H1 (cell line): ENCODE measurements at regions not wholly inside any gene's neighbourhood (a gene's known extent, or its start where the extent isn't known, plus 50 kb on each side); places are given as distances from the start of the nearest gene placed in this dataset.

Source experiments
- CTCF ChIA-PET: fragments of 300-600 bp; sonication (Branson Sonifier 250); formaldehyde crosslinking; loops from one replicate; lab custom pipeline; 2021; ENCODE audit not compliant: partially characterized antibody; lab: Charles Lee
- POLR2A ChIA-PET: fragments of 300-600 bp; sonication (Branson Sonifier 250); formaldehyde crosslinking; loops from one replicate; lab custom pipeline; 2021; ENCODE audit warnings: inconsistent platforms; ENCODE audit not compliant: partially characterized antibody; lab: Charles Lee
- DNase-seq, 2 experiments: peaks; one replicate each; pipeline versions ENCODE4 v3.0.0 to v3.0.0-alpha.2; 2010 to 2022; ENCODE audit warnings: low spot score in 2 of 2, low read depth in 1 of 2, mixed read lengths in 1 of 2
- FAIRE-seq: peaks from 2 replicates; lab custom pipeline; 2011; peaks lifted over from hg19 to GRCh38; lab: Jason Lieb, UNC
- H2AFZ ChIP-seq: 2 replicates; pipeline ENCODE4 v1.8.1; 2012; ENCODE audit warnings: low read length, inconsistent platforms
- H2AK5ac ChIP-seq: 2 replicates; pipeline ENCODE4 v1.6.1; 2013; ENCODE audit warnings: low read depth, low read length
- H2BK120ac ChIP-seq: replicated peaks from 2 replicates; pipeline ENCODE3; 2013; ENCODE audit warnings: low read depth, low read length, inconsistent platforms
- H2BK12ac ChIP-seq: 2 replicates; pipeline ENCODE4 v1.6.1; 2013; ENCODE audit warnings: low read depth, low read length
- H2BK15ac ChIP-seq: 2 replicates; pipeline ENCODE4 v1.6.1; 2013; ENCODE audit warnings: low read length
- H2BK20ac ChIP-seq: 2 replicates; pipeline ENCODE4 v1.6.1; 2013; ENCODE audit warnings: low read length
- H2BK5ac ChIP-seq: 2 replicates; pipeline ENCODE4 v1.6.1; 2013; ENCODE audit warnings: low read depth, low read length
- H3K14ac ChIP-seq: 2 replicates; pipeline ENCODE4 v1.6.1; 2013; ENCODE audit warnings: inconsistent platforms; ENCODE audit not compliant: insufficient read length
- H3K18ac ChIP-seq: 2 replicates; pipeline ENCODE4 v1.6.1; 2013; ENCODE audit warnings: low read length; ENCODE audit errors: extremely low read depth
- H3K23ac ChIP-seq: 2 replicates; pipeline ENCODE4 v1.6.1; 2013; ENCODE audit warnings: inconsistent platforms; ENCODE audit not compliant: insufficient read length
- H3K23me2 ChIP-seq: 2 replicates; pipeline ENCODE4 v1.6.1; 2013; ENCODE audit warnings: low read depth, low read length
- H3K27ac ChIP-seq: 2 replicates; pipeline ENCODE4 v1.6.1; 2011; ENCODE audit warnings: low read depth, low read length, inconsistent platforms
- H3K27me3 ChIP-seq, 4 experiments: replicated peaks in 1 of 4; 1 replicate in 1 of 4; 2 replicates in 3 of 4; pipeline versions ENCODE4 v1.6.1 to v1.8.1; 2011 to 2013; ENCODE audit warnings: low read length in 3 of 4, mild to moderate bottlenecking in 3 of 4, inconsistent platforms in 2 of 4, mixed read lengths in 2 of 4, moderate library complexity in 1 of 4; ENCODE audit not compliant: control insufficient read depth in 3 of 4, insufficient read depth in 3 of 4; ENCODE audit errors: extremely low read depth in 1 of 4
- H3K36me3 ChIP-seq, 4 experiments: 2 replicates each; pipeline versions ENCODE4 v1.6.1 to v1.8.1; 2011 to 2013; ENCODE audit warnings: mild to moderate bottlenecking in 4 of 4, low read length in 3 of 4, moderate library complexity in 2 of 4, control low read depth in 1 of 4, inconsistent platforms in 1 of 4; ENCODE audit not compliant: insufficient read depth in 4 of 4, control insufficient read depth in 2 of 4
- H3K4ac ChIP-seq: replicated peaks from 2 replicates; pipeline ENCODE3; 2013; ENCODE audit warnings: low read length, low read depth, mixed read lengths, inconsistent platforms; ENCODE audit not compliant: insufficient read length
- H3K4me1 ChIP-seq, 4 experiments: replicated peaks in 1 of 4; 1 replicate in 1 of 4; 2 replicates in 3 of 4; pipeline versions ENCODE4 v1.6.1 to v1.8.1; 2011 to 2013; ENCODE audit warnings: low read length in 3 of 4, inconsistent platforms in 2 of 4, mixed read lengths in 1 of 4; ENCODE audit not compliant: insufficient read depth in 4 of 4, control insufficient read depth in 3 of 4
- H3K4me2 ChIP-seq, 2 experiments: 2 replicates each; pipeline versions ENCODE4 v1.6.1 to v1.8.1; 2011 to 2013; ENCODE audit warnings: low read depth in 2 of 2, low read length in 2 of 2, control low read depth in 1 of 2, inconsistent platforms in 1 of 2, mild to moderate bottlenecking in 1 of 2; ENCODE audit not compliant: insufficient read depth in 1 of 2
- H3K4me3 ChIP-seq, 4 experiments: fragments of 200-600, 300-600 bp in 1 of 4; sonication (generic), shearing (Covaris generic), sonication (Bioruptor Twin) in 1 of 4; 2 replicates each; pipeline versions ENCODE4 v1.5.1 to v1.8.1; 2011 to 2016; ENCODE audit warnings: low read length in 4 of 4, low read depth in 3 of 4, control low read depth in 2 of 4, inconsistent platforms in 2 of 4, mild to moderate bottlenecking in 2 of 4, mixed read lengths in 1 of 4, moderate library complexity in 1 of 4; ENCODE audit not compliant: insufficient read depth in 2 of 4; ENCODE audit errors: extremely low read depth in 1 of 4
- H3K56ac ChIP-seq: replicated peaks from 2 replicates; pipeline ENCODE3; 2013; ENCODE audit warnings: low read depth, mild to moderate bottlenecking, mixed read lengths, low read length, inconsistent platforms; ENCODE audit not compliant: insufficient read length
- H3K79me1 ChIP-seq: 2 replicates; pipeline ENCODE4 v1.6.1; 2013; ENCODE audit warnings: low read depth, low read length, control low read depth
- H3K79me2 ChIP-seq, 2 experiments: 2 replicates each; pipeline versions ENCODE4 v1.6.1 to v1.8.1; 2012 to 2013; ENCODE audit warnings: low read length in 2 of 2, mild to moderate bottlenecking in 2 of 2, inconsistent platforms in 1 of 2; ENCODE audit not compliant: insufficient read depth in 2 of 2, control insufficient read depth in 1 of 2
- H3K9ac ChIP-seq, 4 experiments: replicated peaks in 1 of 4; 1 replicate in 1 of 4; 2 replicates in 3 of 4; pipeline versions ENCODE4 v1.6.1 to v1.8.1; 2011 to 2013; ENCODE audit warnings: low read depth in 3 of 4, low read length in 3 of 4, control low read depth in 2 of 4, mild to moderate bottlenecking in 2 of 4, moderate library complexity in 2 of 4, inconsistent platforms in 1 of 4; ENCODE audit errors: extremely low read depth in 1 of 4
- H3K9me3 ChIP-seq, 2 experiments: 2 replicates each; pipeline versions ENCODE4 v1.6.1 to v1.8.1; 2012 to 2013; ENCODE audit warnings: mild to moderate bottlenecking in 2 of 2, moderate library complexity in 2 of 2, control low read depth in 1 of 2, inconsistent platforms in 1 of 2, low read depth in 1 of 2, low read length in 1 of 2, mixed read lengths in 1 of 2; ENCODE audit not compliant: insufficient read depth in 2 of 2
- H4K20me1 ChIP-seq, 2 experiments: replicated peaks in 1 of 2; 2 replicates each; pipeline versions ENCODE3 to v1.8.1; 2011 to 2013; ENCODE audit warnings: inconsistent platforms in 2 of 2, low read length in 2 of 2, mild to moderate bottlenecking in 1 of 2; ENCODE audit not compliant: insufficient read depth in 2 of 2, control insufficient read depth in 1 of 2
- H4K5ac ChIP-seq: 2 replicates; pipeline ENCODE4 v1.6.1; 2013; ENCODE audit warnings: low read length, low read depth, mixed read lengths, inconsistent platforms; ENCODE audit not compliant: insufficient read length
- H4K8ac ChIP-seq: 2 replicates; pipeline ENCODE4 v1.8.0; 2013; ENCODE audit warnings: mild to moderate bottlenecking, moderate library complexity, low read length, inconsistent platforms; ENCODE audit not compliant: insufficient read depth; ENCODE audit errors: extremely low read depth
- H4K91ac ChIP-seq: replicated peaks from 2 replicates; pipeline ENCODE3; 2013; ENCODE audit warnings: low read length, mixed read lengths, inconsistent platforms; ENCODE audit not compliant: insufficient read length
- CBX5 ChIP-seq: fragments of 300-800, 300-1000 bp; sonication (generic); IDR thresholded peaks from 2 replicates; pipeline ENCODE4 v1.7.1; 2016; ENCODE audit warnings: antibody characterized with exemption, low read length, low read depth
- CBX8 ChIP-seq: fragments of 300-800, 300-1000 bp; sonication (generic); IDR thresholded peaks from 2 replicates; pipeline ENCODE4 v1.7.1; 2016; ENCODE audit warnings: low read depth, low read length, borderline replicate concordance
- JUN ChIP-seq: IDR thresholded peaks from 2 replicates; pipeline ENCODE4 v1.6.1; 2011; ENCODE audit warnings: low read depth, mild to moderate bottlenecking, improper control_type of control experiment, low read length
- MAFK ChIP-seq: IDR thresholded peaks from 2 replicates; pipeline ENCODE4 v1.6.1; 2012; ENCODE audit warnings: low read depth, mild to moderate bottlenecking, improper control_type of control experiment, low read length
- SAP30 ChIP-seq: fragments of 300-600 bp; sonication (generic); IDR thresholded peaks from 2 replicates; pipeline ENCODE4 v1.7.1; 2012; ENCODE audit warnings: low read length, moderate library complexity, mild to moderate bottlenecking, inconsistent platforms; ENCODE audit not compliant: insufficient read depth, insufficient replicate concordance
- SIX5 ChIP-seq: IDR thresholded peaks from 2 replicates; pipeline ENCODE4 v1.6.1; 2011; ENCODE audit warnings: mild to moderate bottlenecking, low read depth, low read length
- ZNF274 ChIP-seq: IDR thresholded peaks from 2 replicates; pipeline ENCODE4 v1.7.0; 2012; ENCODE audit warnings: low read length, borderline replicate concordance; ENCODE audit errors: extremely low read depth
- WGBS, 2 experiments: shearing (Covaris generic) in 1 of 2; methylation state at CpG; one replicate each; pipeline versions ENCODE4 v1.1.6 to v1.1.7; 2013 to 2015; ENCODE audit warnings: low lambda C conversion rate in 2 of 2, mixed read lengths in 2 of 2, inconsistent platforms in 1 of 2, low coverage in 1 of 2, missing lambda C conversion rate in 1 of 2; ENCODE audit not compliant: insufficient replicate concordance in 2 of 2, insufficient coverage in 1 of 2, insufficient read length in 1 of 2; ENCODE audit errors: extremely low coverage in 1 of 2, missing lambda C conversion rate in 1 of 2; 5-methylcytosine and 5-hydroxymethylcytosine counted together
- TF ChIP-seq, protein P1 (sequence below): IDR thresholded peaks from 2 replicates; pipeline ENCODE4 v1.6.1; 2012; ENCODE audit warnings: inconsistent platforms

DNA sequence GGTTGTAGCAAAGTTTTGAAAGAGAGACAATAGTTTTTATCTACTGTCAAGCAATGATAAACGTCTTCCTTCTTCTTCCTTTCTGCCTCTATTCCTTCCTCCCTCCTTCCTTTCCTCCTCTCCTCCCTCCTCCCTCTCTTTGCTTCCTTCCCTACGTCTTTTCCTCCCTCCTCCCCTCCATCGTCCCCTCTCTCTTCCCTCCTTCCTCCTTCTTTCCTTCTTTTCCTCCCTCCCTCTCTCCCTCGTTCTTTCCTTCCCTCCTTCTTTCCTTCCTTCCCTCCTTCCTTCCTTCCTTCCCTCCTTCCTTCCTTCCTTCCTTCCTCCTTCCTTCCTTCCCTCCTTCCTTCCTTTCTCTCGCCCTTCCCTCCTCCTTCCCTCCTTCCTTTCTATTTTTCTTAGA is 82.8 kb upstream of the KCNA1 start:
- no peak overlapping the region for H4K91ac ChIP-seq
- H3K9ac ChIP-seq, result no peak overlapping the region
- ChIA-PET CTCF (no interaction called here), POLR2A (no interaction called here)
- H3K27ac ChIP-seq, result no peak overlapping the region
- H3K23ac ChIP-seq, result no peak overlapping the region
- no peak overlapping the region for H3K4ac ChIP-seq
- no peaks in the 10 kb centered on the region for H3K9me3 ChIP-seq
- no peak overlapping the region for H2BK5ac ChIP-seq
- H3K4me1 ChIP-seq, result peaks cover 0 to 5% (median 1%) of the 10 kb centered on the region in 4 experiments; a peak in 3 of 7 replicates
- no peak overlapping the region for H2AFZ ChIP-seq
- peaks cover 2% of the 10 kb centered on the region; the same call in 1 of the 2 replicates for H3K79me1 ChIP-seq
- H3K27me3 ChIP-seq, result no peaks in the 10 kb centered on the region; a peak in 1 of 7 replicates
- no peaks in the 10 kb centered on the region for H3K36me3 ChIP-seq
- no peaks in the 10 kb centered on the region; the same call in 1 of the 2 replicates for H3K23me2 ChIP-seq
- no peak overlapping the region for H2BK12ac ChIP-seq
- FAIRE-seq (no peak), DNase-seq (no peak)
- no peak overlapping the region for H2BK120ac ChIP-seq
- H3K4me3 ChIP-seq, result no peak overlapping the region
- no peaks in the 10 kb centered on the region for H3K79me2 ChIP-seq
- H2BK15ac ChIP-seq, result no peak overlapping the region
- WGBS, 2 experiments, result 63 to 100% methylated on average over 2 to 5 of the region's 5 CpGs
- H3K18ac ChIP-seq, result no peak overlapping the region
- no peak overlapping the region for H2AK5ac ChIP-seq
- H2BK20ac ChIP-seq, result no peak overlapping the region
- no peak overlapping the region for H3K14ac ChIP-seq
- no peak overlapping the region for H3K56ac ChIP-seq
- no peak overlapping the region for H3K4me2 ChIP-seq
- H4K8ac ChIP-seq, result no peak overlapping the region
- no peak overlapping the region for H4K5ac ChIP-seq
- H4K20me1 ChIP-seq, result no peaks in the 10 kb centered on the region
- no peak for TF ChIP-seq SAP30
- TF ChIP-seq ZNF274, result no peak
- TF ChIP-seq SIX5, result no peak
- no peak for TF ChIP-seq JUN
- TF ChIP-seq, protein P1, sequence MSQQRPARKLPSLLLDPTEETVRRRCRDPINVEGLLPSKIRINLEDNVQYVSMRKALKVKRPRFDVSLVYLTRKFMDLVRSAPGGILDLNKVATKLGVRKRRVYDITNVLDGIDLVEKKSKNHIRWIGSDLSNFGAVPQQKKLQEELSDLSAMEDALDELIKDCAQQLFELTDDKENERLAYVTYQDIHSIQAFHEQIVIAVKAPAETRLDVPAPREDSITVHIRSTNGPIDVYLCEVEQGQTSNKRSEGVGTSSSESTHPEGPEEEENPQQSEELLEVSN, result no peak
- no peak for TF ChIP-seq CBX8
- TF ChIP-seq CBX5, result no peak
- TF ChIP-seq MAFK, result no peak
